ENCODE measurements at regions not wholly inside any gene's neighbourhood (a gene's known extent, or its start where the extent isn't known, plus 50 kb on each side); places are given as distances from the start of the nearest gene placed in this dataset.

GRCh38 chr16:26963109-26963508 lies 103.6 kb upstream of the C16orf82 start:
- TF ChIP-seq, protein P1, sequence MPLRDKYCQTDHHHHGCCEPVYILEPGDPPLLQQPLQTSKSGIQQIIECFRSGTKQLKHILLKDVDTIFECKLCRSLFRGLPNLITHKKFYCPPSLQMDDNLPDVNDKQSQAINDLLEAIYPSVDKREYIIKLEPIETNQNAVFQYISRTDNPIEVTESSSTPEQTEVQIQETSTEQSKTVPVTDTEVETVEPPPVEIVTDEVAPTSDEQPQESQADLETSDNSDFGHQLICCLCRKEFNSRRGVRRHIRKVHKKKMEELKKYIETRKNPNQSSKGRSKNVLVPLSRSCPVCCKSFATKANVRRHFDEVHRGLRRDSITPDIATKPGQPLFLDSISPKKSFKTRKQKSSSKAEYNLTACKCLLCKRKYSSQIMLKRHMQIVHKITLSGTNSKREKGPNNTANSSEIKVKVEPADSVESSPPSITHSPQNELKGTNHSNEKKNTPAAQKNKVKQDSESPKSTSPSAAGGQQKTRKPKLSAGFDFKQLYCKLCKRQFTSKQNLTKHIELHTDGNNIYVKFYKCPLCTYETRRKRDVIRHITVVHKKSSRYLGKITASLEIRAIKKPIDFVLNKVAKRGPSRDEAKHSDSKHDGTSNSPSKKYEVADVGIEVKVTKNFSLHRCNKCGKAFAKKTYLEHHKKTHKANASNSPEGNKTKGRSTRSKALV (CRISPR knock-in tag; IDR thresholded peaks at IDR 0.05): no peak
- TF ChIP-seq ZNF121 (CRISPR knock-in tag; IDR thresholded peaks at IDR 0.05) (no peak), SMARCE1 (IDR thresholded peaks at IDR 0.05; ENCODE audit: borderline replicate concordance) (no peak), SMAD3 (CRISPR knock-in tag; IDR thresholded peaks at IDR 0.05) (no peak), ASH2L (IDR thresholded peaks at IDR 0.05; ENCODE audit: insufficient read length, low read depth, low read length) (no peak), NFKBIZ (CRISPR knock-in tag; IDR thresholded peaks at IDR 0.05) (no peak), HNF4A (CRISPR knock-in tag; IDR thresholded peaks at IDR 0.05) (no peak), EP300 (IDR thresholded peaks at IDR 0.05; ENCODE audit: low read depth in 2 of 2, low read length in 2 of 2) (no peak), EP300 (CRISPR knock-in tag; IDR thresholded peaks at IDR 0.05; ENCODE audit: borderline replicate concordance) (no peak)
- TF ChIP-seq, protein P2, sequence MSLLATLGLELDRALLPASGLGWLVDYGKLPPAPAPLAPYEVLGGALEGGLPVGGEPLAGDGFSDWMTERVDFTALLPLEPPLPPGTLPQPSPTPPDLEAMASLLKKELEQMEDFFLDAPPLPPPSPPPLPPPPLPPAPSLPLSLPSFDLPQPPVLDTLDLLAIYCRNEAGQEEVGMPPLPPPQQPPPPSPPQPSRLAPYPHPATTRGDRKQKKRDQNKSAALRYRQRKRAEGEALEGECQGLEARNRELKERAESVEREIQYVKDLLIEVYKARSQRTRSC (CRISPR knock-in tag; IDR thresholded peaks at IDR 0.05; ENCODE audit: low read depth): no peak

Measured in HepG2 (cell line).